Liver (tissue), 3 donors: ENCODE measurements at regions not wholly inside any gene's neighbourhood (a gene's known extent, or its start where the extent isn't known, plus 50 kb on each side); places are given as distances from the start of the nearest gene placed in this dataset.
"Not testable (repeated sequence)": the region's sequence is repeated elsewhere in the genome, so short reads cannot be mapped to it uniquely, and the experiment has no call there.

Experiments used
- HNF4A ChIP-seq, 2 donors: conservative IDR thresholded peaks; 2 replicates each; pipeline ENCODE4 v1.6.1; 2016; ENCODE audit warnings: antibody characterized with exemption in 2 of 2, mild to moderate bottlenecking in 2 of 2
- RXRA ChIP-seq, 2 donors: IDR thresholded peaks; 2 replicates each; pipeline ENCODE4 v1.6.1; 2017 to 2018; ENCODE audit warnings: antibody characterized with exemption in 2 of 2, mild to moderate bottlenecking in 1 of 2
- TAF1 ChIP-seq: conservative IDR thresholded peaks from 2 replicates; pipeline ENCODE4 v1.6.1; 2016; ENCODE audit warnings: antibody characterized with exemption, mild to moderate bottlenecking
- TF ChIP-seq, protein P1 (sequence below): fragments of 150-350 bp; IDR thresholded peaks from 2 replicates; pipeline ENCODE4 v1.5.1; 2017; ENCODE audit warnings: improper control_type of control experiment, low read depth, low read length; ENCODE audit not compliant: missing input control
- donor health status: healthy.
- donor health status: healthy.

DNA sequence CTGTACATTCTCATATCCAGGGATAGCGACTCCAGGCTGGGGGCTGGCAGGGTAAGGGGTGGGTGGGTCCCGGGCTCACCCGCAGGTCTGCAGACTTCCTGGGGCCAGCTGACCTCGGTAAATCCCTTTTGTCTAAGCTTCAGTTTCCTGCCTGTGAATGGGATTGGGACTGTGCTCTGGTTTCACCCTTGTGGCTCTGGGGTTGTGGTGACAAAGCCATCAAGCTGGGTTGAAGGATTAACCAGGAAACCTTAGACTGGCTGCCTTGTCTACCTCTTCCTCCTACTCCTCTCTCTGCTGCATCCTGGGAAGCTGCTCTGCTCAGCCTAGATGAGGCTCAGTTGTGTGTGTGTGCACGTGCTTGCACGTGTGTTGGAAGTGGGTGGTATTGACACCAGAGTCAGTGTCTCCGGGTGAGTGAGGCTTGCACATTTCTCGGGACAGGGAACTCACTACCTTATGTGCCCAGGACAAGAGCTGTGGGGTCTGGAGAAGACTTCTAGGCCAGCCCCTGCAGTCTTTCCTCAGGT is 3078.6 kb downstream of the RPIA start:
- not testable (repeated sequence) for TF ChIP-seq TAF1; RXRA (IDR thresholded peaks at IDR 0.05); HNF4A (conservative IDR thresholded peaks at IDR 0.05)
- TF ChIP-seq, protein P1, sequence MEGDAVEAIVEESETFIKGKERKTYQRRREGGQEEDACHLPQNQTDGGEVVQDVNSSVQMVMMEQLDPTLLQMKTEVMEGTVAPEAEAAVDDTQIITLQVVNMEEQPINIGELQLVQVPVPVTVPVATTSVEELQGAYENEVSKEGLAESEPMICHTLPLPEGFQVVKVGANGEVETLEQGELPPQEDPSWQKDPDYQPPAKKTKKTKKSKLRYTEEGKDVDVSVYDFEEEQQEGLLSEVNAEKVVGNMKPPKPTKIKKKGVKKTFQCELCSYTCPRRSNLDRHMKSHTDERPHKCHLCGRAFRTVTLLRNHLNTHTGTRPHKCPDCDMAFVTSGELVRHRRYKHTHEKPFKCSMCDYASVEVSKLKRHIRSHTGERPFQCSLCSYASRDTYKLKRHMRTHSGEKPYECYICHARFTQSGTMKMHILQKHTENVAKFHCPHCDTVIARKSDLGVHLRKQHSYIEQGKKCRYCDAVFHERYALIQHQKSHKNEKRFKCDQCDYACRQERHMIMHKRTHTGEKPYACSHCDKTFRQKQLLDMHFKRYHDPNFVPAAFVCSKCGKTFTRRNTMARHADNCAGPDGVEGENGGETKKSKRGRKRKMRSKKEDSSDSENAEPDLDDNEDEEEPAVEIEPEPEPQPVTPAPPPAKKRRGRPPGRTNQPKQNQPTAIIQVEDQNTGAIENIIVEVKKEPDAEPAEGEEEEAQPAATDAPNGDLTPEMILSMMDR: not testable (repeated sequence)
